Activated CD8-positive, alpha-beta memory T cell treated with anti-CD3 and anti-CD28 coated beads, Interleukin-2, amount 10 ng/mL, durations not matched to agents 7 days and 5 days (primary cell): ENCODE measurements at regions not wholly inside any gene's neighbourhood (a gene's known extent, or its start where the extent isn't known, plus 50 kb on each side); places are given as distances from the start of the nearest gene placed in this dataset.

Experiments used
- ATAC-seq: fragments of 150-1000 bp; cut with Tn5 transposase; one replicate; pipeline ENCODE4 v1.10.0; 2021; ENCODE audit warnings: moderate library complexity
- CTCF ChIA-PET: fragments of 350-600 bp; sonication (Branson Sonifier 250); formaldehyde crosslinking; loops from one replicate; lab custom pipeline; 2021; ENCODE audit warnings: antibody characterized with exemption; lab: Charles Lee
- DNase-seq: peaks from one replicate; pipeline ENCODE4 v3.0.0-alpha.2; 2020
- H3K27ac Mint-ChIP-seq: one replicate; pipeline ENCODE4 v1.8.0; 2021; ENCODE audit warnings: mild to moderate bottlenecking, mixed read lengths
- H3K27me3 Mint-ChIP-seq: one replicate; pipeline ENCODE4 v1.8.0; 2021; ENCODE audit warnings: mixed read lengths
- H3K36me3 Mint-ChIP-seq: one replicate; pipeline ENCODE4 v1.8.0; 2021; ENCODE audit warnings: mild to moderate bottlenecking, mixed read lengths
- H3K4me1 Mint-ChIP-seq: one replicate; pipeline ENCODE4 v1.8.0; 2021; ENCODE audit warnings: mixed read lengths
- H3K4me3 Mint-ChIP-seq: one replicate; pipeline ENCODE4 v1.8.0; 2021; ENCODE audit warnings: mild to moderate bottlenecking, moderate library complexity, mixed read lengths
- H3K9me3 Mint-ChIP-seq: one replicate; pipeline ENCODE4 v1.8.0; 2022; ENCODE audit warnings: low read depth, mixed read lengths

GRCh38 chr20:47872341-47872740 is 87.1 kb upstream of the SULF2 start:
- Mint-ChIP-seq H3K27ac (no peak overlapping the region), H3K4me1 (no peaks in the 10 kb centered on the region), H3K36me3 (no peaks in the 10 kb centered on the region), H3K9me3 (no peaks in the 10 kb centered on the region), H3K27me3 (peaks cover 14% of the 10 kb centered on the region), H3K4me3 (no peak overlapping the region)
- no peak for DNase-seq
- no peak for ATAC-seq
- CTCF ChIA-PET, result no interaction called here

GRCh38 chr20:47870475-47870874 is 85.2 kb upstream of the SULF2 start:
- Mint-ChIP-seq H3K36me3 (no peaks in the 10 kb centered on the region), H3K9me3 (no peaks in the 10 kb centered on the region)
- no peak for ATAC-seq

GRCh38 chr20:47868744-47869143 is 83.5 kb upstream of the SULF2 start:
- Mint-ChIP-seq H3K27me3 (peaks cover 11% of the 10 kb centered on the region), H3K27ac (no peak overlapping the region), H3K9me3 (no peaks in the 10 kb centered on the region), H3K4me3 (no peak overlapping the region), H3K4me1 (no peaks in the 10 kb centered on the region), H3K36me3 (no peaks in the 10 kb centered on the region)
- ATAC-seq, result no peak
- CTCF ChIA-PET, result no interaction called here
- no peak for DNase-seq

More at GRCh38 chr20:47870475-47870874, 85.2 kb upstream of the SULF2 start:
- no peaks in the 10 kb centered on the region for H3K4me1 Mint-ChIP-seq
- H3K4me3 Mint-ChIP-seq, result no peak overlapping the region
- H3K27me3 Mint-ChIP-seq, result peaks cover 4% of the 10 kb centered on the region
- no peak for DNase-seq
- H3K27ac Mint-ChIP-seq, result no peak overlapping the region
- CTCF ChIA-PET, result no interaction called here

GRCh38 chr20:47868236-47868635 is 83.0 kb upstream of the SULF2 start:
- Mint-ChIP-seq H3K36me3 (no peaks in the 10 kb centered on the region), H3K27me3 (peaks cover 16% of the 10 kb centered on the region), H3K4me1 (no peaks in the 10 kb centered on the region)

GRCh38 chr20:47867831-47868230 is 82.5 kb upstream of the SULF2 start:
- H3K9me3 Mint-ChIP-seq, result no peaks in the 10 kb centered on the region
- CTCF ChIA-PET, result no interaction called here
- DNase-seq (no peak), ATAC-seq (no peak)
- peaks cover 18% of the 10 kb centered on the region for H3K27me3 Mint-ChIP-seq
- H3K4me3 Mint-ChIP-seq, result no peak overlapping the region
- H3K4me1 Mint-ChIP-seq, result no peaks in the 10 kb centered on the region
- no peaks in the 10 kb centered on the region for H3K36me3 Mint-ChIP-seq
- H3K27ac Mint-ChIP-seq, result no peak overlapping the region

More at GRCh38 chr20:47868236-47868635, 83.0 kb upstream of the SULF2 start:
- CTCF ChIA-PET, result no interaction called here
- Mint-ChIP-seq H3K4me3 (no peak overlapping the region), H3K9me3 (no peaks in the 10 kb centered on the region), H3K27ac (no peak overlapping the region)
- no peak for ATAC-seq
- DNase-seq, result no peak

GRCh38 chr20:47866480-47866879 is 81.2 kb upstream of the SULF2 start:
- Mint-ChIP-seq H3K4me1 (no peaks in the 10 kb centered on the region), H3K27ac (no peak overlapping the region), H3K9me3 (no peaks in the 10 kb centered on the region), H3K36me3 (no peaks in the 10 kb centered on the region), H3K4me3 (no peak overlapping the region), H3K27me3 (peaks cover 20% of the 10 kb centered on the region)
- ATAC-seq (no peak), DNase-seq (no peak)
- CTCF ChIA-PET, result no interaction called here

- H3K9me3 Mint-ChIP-seq, result no peaks in the 10 kb centered on the region
- CTCF ChIA-PET, result interaction anchor here (1.7 kb wide), 1 partner anchor 29 kb away, joined by 3 read pairs; no protein-coding TSS in a partner anchor
- DNase-seq (no peak), ATAC-seq (no peak)
- no peak overlapping the region for H3K4me3 Mint-ChIP-seq
- no peak overlapping the region for H3K27ac Mint-ChIP-seq
- no peaks in the 10 kb centered on the region for H3K4me1 Mint-ChIP-seq
- H3K27me3 Mint-ChIP-seq, result peaks cover 20% of the 10 kb centered on the region
- H3K36me3 Mint-ChIP-seq, result no peaks in the 10 kb centered on the region
Observed at GRCh38 chr20:47865912-47866311, 80.6 kb upstream of the SULF2 start.

GRCh38 chr20:47865451-47865850 is 80.2 kb upstream of the SULF2 start:
- H3K9me3 Mint-ChIP-seq, result no peaks in the 10 kb centered on the region
- ATAC-seq, result no peak
- H3K4me1 Mint-ChIP-seq, result no peaks in the 10 kb centered on the region
- H3K27me3 Mint-ChIP-seq, result peaks cover 19% of the 10 kb centered on the region
- H3K4me3 Mint-ChIP-seq, result no peak overlapping the region
- no peak for DNase-seq
- H3K27ac Mint-ChIP-seq, result no peak overlapping the region
- CTCF ChIA-PET, result interaction anchor here (1.7 kb wide), 1 partner anchor 29 kb away, joined by 3 read pairs; no protein-coding TSS in a partner anchor
- H3K36me3 Mint-ChIP-seq, result no peaks in the 10 kb centered on the region

GRCh38 chr20:47863981-47864380 is 78.7 kb upstream of the SULF2 start:
- no peaks in the 10 kb centered on the region for H3K4me1 Mint-ChIP-seq
- H3K27ac Mint-ChIP-seq, result no peak overlapping the region
- H3K4me3 Mint-ChIP-seq, result no peak overlapping the region
- CTCF ChIA-PET, result no interaction called here
- ATAC-seq (no peak), DNase-seq (no peak)
- H3K27me3 Mint-ChIP-seq, result peaks cover 16% of the 10 kb centered on the region
- no peaks in the 10 kb centered on the region for H3K36me3 Mint-ChIP-seq
- H3K9me3 Mint-ChIP-seq, result no peaks in the 10 kb centered on the region

GRCh38 chr20:47863315-47863965 is 78.2 kb upstream of the SULF2 start:
- CTCF ChIA-PET, result interaction anchor here (1.2 kb wide), 1 partner anchor 138 kb away, joined by 3 read pairs; no protein-coding TSS in a partner anchor
- Mint-ChIP-seq H3K27ac (no peak overlapping the region), H3K36me3 (no peaks in the 10 kb centered on the region), H3K27me3 (peaks cover 16% of the 10 kb centered on the region), H3K4me1 (no peaks in the 10 kb centered on the region), H3K4me3 (no peak overlapping the region), H3K9me3 (no peaks in the 10 kb centered on the region)
- ATAC-seq, result no peak
- no peak for DNase-seq

GRCh38 chr20:47862574-47863240 is 77.4 kb upstream of the SULF2 start:
- CTCF ChIA-PET, result interaction anchor here (1.2 kb wide), 1 partner anchor 137 kb away, joined by 3 read pairs; no protein-coding TSS in a partner anchor

GRCh38 chr20:47861116-47861515 is 75.8 kb upstream of the SULF2 start:
- Mint-ChIP-seq H3K9me3 (no peaks in the 10 kb centered on the region), H3K4me1 (no peaks in the 10 kb centered on the region), H3K36me3 (no peaks in the 10 kb centered on the region), H3K4me3 (no peak overlapping the region), H3K27me3 (peaks cover 21% of the 10 kb centered on the region), H3K27ac (no peak overlapping the region)
- CTCF ChIA-PET, result no interaction called here
- ATAC-seq (no peak), DNase-seq (no peak)

More at GRCh38 chr20:47862574-47863240, 77.4 kb upstream of the SULF2 start:
- no peak overlapping the region for H3K4me3 Mint-ChIP-seq
- no peaks in the 10 kb centered on the region for H3K9me3 Mint-ChIP-seq
- DNase-seq, result no peak
- H3K4me1 Mint-ChIP-seq, result no peaks in the 10 kb centered on the region
- no peak for ATAC-seq
- H3K27me3 Mint-ChIP-seq, result peaks cover 18% of the 10 kb centered on the region
- no peak overlapping the region for H3K27ac Mint-ChIP-seq
- H3K36me3 Mint-ChIP-seq, result no peaks in the 10 kb centered on the region

GRCh38 chr20:47860049-47860830 is 75.0 kb upstream of the SULF2 start:
- H3K4me1 Mint-ChIP-seq, result no peaks in the 10 kb centered on the region
- CTCF ChIA-PET, result no interaction called here
- no peak overlapping the region for H3K4me3 Mint-ChIP-seq
- H3K9me3 Mint-ChIP-seq, result no peaks in the 10 kb centered on the region
- no peak overlapping the region for H3K27ac Mint-ChIP-seq
- ATAC-seq (no peak), DNase-seq (no peak)
- peaks cover 21% of the 10 kb centered on the region for H3K27me3 Mint-ChIP-seq
- H3K36me3 Mint-ChIP-seq, result no peaks in the 10 kb centered on the region
